Esophagus muscularis mucosa (tissue), 4 donors: ENCODE measurements at regions not wholly inside any gene's neighbourhood (a gene's known extent, or its start where the extent isn't known, plus 50 kb on each side); places are given as distances from the start of the nearest gene placed in this dataset.

Experiments used
- DNase-seq: peaks from one replicate; pipeline ENCODE4 v3.0.0-alpha.2; 2017; ENCODE audit errors: extremely low spot score
- H3K27ac ChIP-seq, 4 donors: fragments of 200-600 bp; sonication (generic); replicated peaks in 1 of 4; 1 replicate in 3 of 4; 2 replicates in 1 of 4; pipeline ENCODE4 v1.5.1; 2016 to 2019; ENCODE audit warnings: mild to moderate bottlenecking in 1 of 4
- H3K27me3 ChIP-seq, 4 donors: fragments of 200-600 bp; sonication (generic); one replicate each; pipeline versions ENCODE4 v1.5.1 to v1.6.0; 2016 to 2019
- H3K36me3 ChIP-seq, 4 donors: fragments of 200-600 bp; sonication (generic); one replicate each; pipeline ENCODE4 v1.5.1; 2016 to 2019
- H3K4me1 ChIP-seq, 4 donors: fragments of 200-600 bp; sonication (generic); one replicate each; pipeline ENCODE4 v1.5.1; 2016 to 2019
- H3K4me3 ChIP-seq, 4 donors: fragments of 200-600 bp; sonication (generic); 1 replicate in 2 of 4; 2 replicates in 2 of 4; pipeline ENCODE4 v1.5.1; 2016 to 2019; ENCODE audit warnings: mild to moderate bottlenecking in 4 of 4, moderate library complexity in 1 of 4
- H3K9me3 ChIP-seq, 4 donors: fragments of 200-600 bp; sonication (generic); 1 replicate in 3 of 4; 2 replicates in 1 of 4; pipeline ENCODE4 v1.5.1; 2016 to 2019
- EP300 ChIP-seq: sonication (generic); formaldehyde crosslinking; IDR thresholded peaks from one replicate; pipeline ENCODE4 v1.6.1; 2017; ENCODE audit warnings: antibody characterized with exemption
- POLR2A ChIP-seq: fragments of 450-650 bp; IDR thresholded peaks from one replicate; pipeline ENCODE4 v1.6.1; 2017; ENCODE audit warnings: antibody characterized with exemption, moderate library complexity, mild to moderate bottlenecking, low read depth
- POLR2AphosphoS5 ChIP-seq, 2 donors: sonication (generic); formaldehyde crosslinking; IDR thresholded peaks; one replicate each; pipeline ENCODE4 v1.6.1; 2017; ENCODE audit warnings: antibody characterized with exemption in 2 of 2
- WGBS: methylation state at CpG from one replicate; pipeline ENCODE4 v1.1.5; 2018; 5-methylcytosine and 5-hydroxymethylcytosine counted together
- intact Hi-C: fragments of 100-400 bp; cut with DNase I; formaldehyde crosslinking; loops from one replicate; pipeline ENCODE4 v1.15.1; 2023
- TF ChIP-seq, protein P1 (sequence below), 3 experiments: fragments of 200-600 bp in 2 of 3; fragments of 450-650 bp in 1 of 3; sonication (generic) in 2 of 3; IDR thresholded peaks; one replicate each; pipeline ENCODE4 v1.5.1; 2017 to 2019; ENCODE audit warnings: antibody characterized with exemption in 3 of 3, mild to moderate bottlenecking in 2 of 3, moderate library complexity in 1 of 3

DNA sequence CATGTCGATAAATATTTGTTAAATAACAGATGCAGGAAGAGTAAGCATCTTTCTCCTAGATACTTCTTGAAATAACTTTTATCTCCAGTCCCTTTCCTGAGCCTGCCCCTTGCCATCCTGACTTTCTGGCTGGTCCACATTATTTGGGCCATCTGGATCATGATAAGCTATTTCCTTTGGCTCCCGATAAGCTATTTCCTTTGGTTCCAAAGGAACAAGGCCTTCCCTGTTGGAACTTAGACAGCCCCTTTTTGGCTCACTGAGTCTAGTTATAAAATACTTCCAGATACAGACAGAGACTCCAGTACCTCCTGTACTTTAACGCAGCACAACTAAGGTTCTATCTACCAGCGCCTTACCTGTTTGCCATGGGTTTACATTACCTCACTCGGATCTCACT is 205.3 kb upstream of the CCDC150 start:
- Histone ChIP-seq H3K36me3 (no peaks in the 10 kb centered on the region), H3K4me1 (peaks cover 0 to 13% (median 11%) of the 10 kb centered on the region in 4 donors), H3K27ac (no peak overlapping the region), H3K4me3 (no peak overlapping the region), H3K27me3 (no peaks in the 10 kb centered on the region), H3K9me3 (no peaks in the 10 kb centered on the region)
- TF ChIP-seq, protein P1, sequence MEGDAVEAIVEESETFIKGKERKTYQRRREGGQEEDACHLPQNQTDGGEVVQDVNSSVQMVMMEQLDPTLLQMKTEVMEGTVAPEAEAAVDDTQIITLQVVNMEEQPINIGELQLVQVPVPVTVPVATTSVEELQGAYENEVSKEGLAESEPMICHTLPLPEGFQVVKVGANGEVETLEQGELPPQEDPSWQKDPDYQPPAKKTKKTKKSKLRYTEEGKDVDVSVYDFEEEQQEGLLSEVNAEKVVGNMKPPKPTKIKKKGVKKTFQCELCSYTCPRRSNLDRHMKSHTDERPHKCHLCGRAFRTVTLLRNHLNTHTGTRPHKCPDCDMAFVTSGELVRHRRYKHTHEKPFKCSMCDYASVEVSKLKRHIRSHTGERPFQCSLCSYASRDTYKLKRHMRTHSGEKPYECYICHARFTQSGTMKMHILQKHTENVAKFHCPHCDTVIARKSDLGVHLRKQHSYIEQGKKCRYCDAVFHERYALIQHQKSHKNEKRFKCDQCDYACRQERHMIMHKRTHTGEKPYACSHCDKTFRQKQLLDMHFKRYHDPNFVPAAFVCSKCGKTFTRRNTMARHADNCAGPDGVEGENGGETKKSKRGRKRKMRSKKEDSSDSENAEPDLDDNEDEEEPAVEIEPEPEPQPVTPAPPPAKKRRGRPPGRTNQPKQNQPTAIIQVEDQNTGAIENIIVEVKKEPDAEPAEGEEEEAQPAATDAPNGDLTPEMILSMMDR (IDR thresholded peaks at IDR 0.05), result no peak
- TF ChIP-seq POLR2AphosphoS5 (IDR thresholded peaks at IDR 0.05) (peak in 1 of 2 donors; percentile 21), POLR2A (no peak), EP300 (no peak)
- 69% methylated on average over 5 of the region's 5 CpGs for WGBS
- DNase-seq, result no peak
- intact Hi-C loops, result no loop called here

DNA sequence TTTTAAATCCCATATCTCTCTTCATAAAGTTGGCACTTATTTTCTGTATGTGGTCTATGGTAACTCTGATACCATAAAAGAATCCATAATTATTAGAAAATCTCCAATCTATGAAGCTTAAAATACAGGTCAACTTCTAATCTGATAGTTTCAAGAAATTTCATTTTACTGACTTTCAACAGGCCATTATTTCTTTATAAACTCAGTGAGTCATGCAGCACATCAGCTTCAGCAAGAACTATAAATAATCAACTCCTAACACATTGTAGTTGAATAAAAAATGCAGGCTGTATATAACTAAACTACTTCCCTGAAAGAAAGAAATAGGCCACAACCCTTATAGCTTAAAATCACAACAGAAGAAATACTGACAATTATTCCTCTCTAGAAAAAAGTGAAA is 204.3 kb upstream of the CCDC150 start:
- intact Hi-C loops, result no loop called here
- no peaks in the 10 kb centered on the region for H3K9me3 ChIP-seq

DNA sequence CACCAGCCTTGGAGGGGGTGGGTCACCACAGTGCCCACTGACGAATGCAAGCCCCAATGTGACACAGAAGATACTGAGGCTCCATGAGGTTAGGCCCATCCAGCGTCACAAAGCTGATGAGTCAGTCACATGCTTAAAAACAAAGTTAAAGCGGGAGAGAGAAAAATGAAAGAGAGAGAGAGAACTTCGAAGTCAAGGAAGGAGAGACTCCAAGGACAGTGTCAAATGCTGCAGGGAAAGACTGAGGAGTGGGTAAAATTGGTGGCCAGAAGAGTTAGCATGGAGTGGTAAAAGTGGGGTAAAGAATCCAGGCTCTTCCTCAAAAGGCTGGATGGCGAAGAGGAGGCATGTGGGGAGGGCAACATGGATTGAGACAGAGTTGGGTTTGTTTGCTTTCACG is 201.9 kb upstream of the CCDC150 start:
- 90% methylated on average over 6 of the region's 6 CpGs for WGBS
- DNase-seq, result no peak
- TF ChIP-seq POLR2A, result no peak
- TF ChIP-seq, protein P1 (IDR thresholded peaks at IDR 0.05), result no peak
- TF ChIP-seq EP300, result no peak
- TF ChIP-seq POLR2AphosphoS5 (IDR thresholded peaks at IDR 0.05), result no peak
- Histone ChIP-seq H3K4me3 (no peak overlapping the region), H3K27me3 (no peaks in the 10 kb centered on the region), H3K4me1 (peaks cover 0 to 13% (median 11%) of the 10 kb centered on the region in 4 donors), H3K27ac (no peak overlapping the region), H3K9me3 (no peaks in the 10 kb centered on the region), H3K36me3 (no peaks in the 10 kb centered on the region)
- intact Hi-C loops, result no loop called here

More for the DNA sequence above, 204.3 kb upstream of the CCDC150 start:
- no peak for DNase-seq
- TF ChIP-seq EP300 (no peak), POLR2A (no peak), POLR2AphosphoS5 (IDR thresholded peaks at IDR 0.05) (no peak)
- TF ChIP-seq, protein P1 (IDR thresholded peaks at IDR 0.05), result no peak
- Histone ChIP-seq H3K4me3 (no peak overlapping the region), H3K27ac (no peak overlapping the region), H3K4me1 (peaks cover 0 to 13% (median 11%) of the 10 kb centered on the region in 4 donors), H3K36me3 (no peaks in the 10 kb centered on the region), H3K27me3 (no peaks in the 10 kb centered on the region)

DNA sequence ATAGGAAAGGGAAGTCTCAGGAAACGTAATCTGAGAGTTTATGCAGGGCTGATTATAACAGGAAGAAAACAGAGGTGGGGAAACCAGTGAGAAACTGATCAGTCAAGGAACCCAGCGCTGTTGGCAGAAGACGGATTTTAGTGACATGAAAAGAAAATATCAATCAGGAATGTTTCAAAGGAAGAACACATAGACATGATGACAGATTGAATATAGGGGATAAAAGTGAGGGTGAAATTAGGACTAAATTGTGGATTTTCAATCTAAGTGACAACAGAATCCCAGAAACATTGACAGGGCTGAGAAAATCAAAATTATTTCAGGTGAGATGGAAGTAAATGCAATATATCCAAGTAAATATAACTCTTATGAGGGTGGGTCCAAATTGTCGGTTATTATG is 199.8 kb upstream of the CCDC150 start:
- no peak for DNase-seq
- no peak for TF ChIP-seq POLR2A
- no peak for TF ChIP-seq EP300
- H3K27me3 ChIP-seq, result no peaks in the 10 kb centered on the region
- H3K9me3 ChIP-seq, result no peaks in the 10 kb centered on the region
- H3K36me3 ChIP-seq, result no peaks in the 10 kb centered on the region
- H3K4me1 ChIP-seq, result peaks cover 0 to 11% (median 5%) of the 10 kb centered on the region in 4 donors
- no peak overlapping the region for H3K4me3 ChIP-seq
- intact Hi-C loops, result no loop called here
- no peak overlapping the region for H3K27ac ChIP-seq
- whole genome bisulfite sequencing, result 78% methylated on average over 4 of the region's 4 CpGs

DNA sequence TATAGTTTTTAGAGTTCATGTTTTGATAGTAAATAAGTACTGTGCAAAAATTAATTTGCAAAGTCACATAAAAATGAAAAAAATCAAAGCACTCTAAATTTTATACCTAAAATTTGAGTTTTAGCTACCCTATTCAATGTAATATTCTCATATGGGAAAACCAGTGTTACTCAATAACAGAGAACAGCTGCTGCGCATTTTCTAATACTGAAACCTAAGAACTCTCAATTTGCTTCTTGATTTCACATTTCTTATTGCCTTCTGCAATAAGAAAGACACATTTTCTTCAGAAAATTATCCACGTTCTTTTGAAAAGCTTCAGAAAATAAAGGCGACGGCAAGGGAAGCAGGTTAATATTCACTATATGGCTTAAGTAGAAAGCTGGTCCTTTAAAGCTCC is 199.1 kb upstream of the CCDC150 start:
- 79% methylated on average over 4 of the region's 4 CpGs for WGBS
- intact Hi-C loops, result no loop called here
- Histone ChIP-seq H3K9me3 (no peaks in the 10 kb centered on the region), H3K27ac (no peak overlapping the region), H3K4me3 (no peak overlapping the region), H3K36me3 (no peaks in the 10 kb centered on the region), H3K27me3 (no peaks in the 10 kb centered on the region), H3K4me1 (peaks cover 0 to 4% (median 1%) of the 10 kb centered on the region in 4 donors)
- DNase-seq, result no peak
- TF ChIP-seq EP300, result no peak
- no peak for TF ChIP-seq POLR2AphosphoS5 (IDR thresholded peaks at IDR 0.05)
- TF ChIP-seq, protein P1 (IDR thresholded peaks at IDR 0.05), result no peak
- TF ChIP-seq POLR2A, result no peak
